Mammary epithelial cell (primary cell): ENCODE measurements at regions not wholly inside any gene's neighbourhood (a gene's known extent, or its start where the extent isn't known, plus 50 kb on each side); places are given as distances from the start of the nearest gene placed in this dataset.

ENCODE experiments used
- EZH2 ChIP-seq: IDR thresholded peaks from 2 replicates; pipeline ENCODE4 v1.6.1; 2012; ENCODE audit warnings: low read length, inconsistent platforms, borderline replicate concordance
- TF ChIP-seq, protein P1 (sequence below), 2 donors: IDR thresholded peaks in 1 of 2; conservative IDR thresholded peaks in 1 of 2; 2 replicates each; pipeline ENCODE4 v1.5.1; 2011 to 2012; ENCODE audit warnings: inconsistent platforms in 2 of 2, low read length in 2 of 2, mild to moderate bottlenecking in 2 of 2, control low read depth in 1 of 2, low read depth in 1 of 2; ENCODE audit not compliant: insufficient read depth in 1 of 2; ENCODE audit errors: extremely low read depth in 1 of 2

DNA sequence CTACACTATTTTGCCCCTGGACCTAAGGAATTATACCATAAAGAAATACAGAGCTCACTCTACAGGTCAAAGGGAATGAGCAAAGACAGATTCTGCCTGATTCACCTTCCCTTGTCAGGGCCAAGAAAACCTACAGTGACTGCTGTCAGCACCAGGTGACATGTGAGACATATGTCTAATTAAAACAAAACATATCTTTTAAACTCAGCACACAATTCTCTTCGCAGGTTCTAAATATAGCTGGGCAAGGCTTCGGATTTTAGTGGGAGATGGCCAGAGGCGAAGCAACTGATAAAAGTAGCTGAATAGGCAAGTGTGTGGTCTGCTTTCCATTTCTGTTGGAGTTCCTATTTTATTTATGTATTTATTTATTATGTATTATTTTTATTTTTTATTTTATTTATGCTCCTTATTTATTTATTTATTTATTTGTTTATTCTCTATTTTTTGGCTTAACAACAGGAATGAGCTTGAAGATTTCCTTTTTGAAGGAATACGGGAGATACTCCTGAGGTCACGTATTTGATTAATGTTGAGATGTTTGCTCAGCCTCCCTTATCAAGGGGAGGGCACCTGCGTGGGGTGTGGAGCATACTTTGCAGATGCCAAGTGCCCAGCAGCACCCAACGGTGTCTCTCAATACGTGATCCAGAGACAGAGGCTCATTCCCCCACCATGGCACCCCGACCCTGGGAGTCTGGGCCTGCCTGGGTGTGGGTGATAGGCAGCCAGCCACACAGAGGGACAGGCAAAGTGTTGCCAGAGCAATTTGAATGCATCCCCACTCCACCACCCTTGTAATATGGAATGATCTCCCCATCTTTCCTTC, 141.8 kb downstream of the RNF152 start:
- TF ChIP-seq, protein P1, sequence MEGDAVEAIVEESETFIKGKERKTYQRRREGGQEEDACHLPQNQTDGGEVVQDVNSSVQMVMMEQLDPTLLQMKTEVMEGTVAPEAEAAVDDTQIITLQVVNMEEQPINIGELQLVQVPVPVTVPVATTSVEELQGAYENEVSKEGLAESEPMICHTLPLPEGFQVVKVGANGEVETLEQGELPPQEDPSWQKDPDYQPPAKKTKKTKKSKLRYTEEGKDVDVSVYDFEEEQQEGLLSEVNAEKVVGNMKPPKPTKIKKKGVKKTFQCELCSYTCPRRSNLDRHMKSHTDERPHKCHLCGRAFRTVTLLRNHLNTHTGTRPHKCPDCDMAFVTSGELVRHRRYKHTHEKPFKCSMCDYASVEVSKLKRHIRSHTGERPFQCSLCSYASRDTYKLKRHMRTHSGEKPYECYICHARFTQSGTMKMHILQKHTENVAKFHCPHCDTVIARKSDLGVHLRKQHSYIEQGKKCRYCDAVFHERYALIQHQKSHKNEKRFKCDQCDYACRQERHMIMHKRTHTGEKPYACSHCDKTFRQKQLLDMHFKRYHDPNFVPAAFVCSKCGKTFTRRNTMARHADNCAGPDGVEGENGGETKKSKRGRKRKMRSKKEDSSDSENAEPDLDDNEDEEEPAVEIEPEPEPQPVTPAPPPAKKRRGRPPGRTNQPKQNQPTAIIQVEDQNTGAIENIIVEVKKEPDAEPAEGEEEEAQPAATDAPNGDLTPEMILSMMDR (conservative IDR thresholded peaks at IDR 0.05 in 1 of 2, IDR thresholded peaks at IDR 0.05 in 1 of 2; ENCODE audit: extremely low read depth in 1 of 2, insufficient read depth in 1 of 2, low read depth in 1 of 2, low read length in 2 of 2): no peak
- TF ChIP-seq EZH2: no peak
